ENCODE measurements at regions not wholly inside any gene's neighbourhood (a gene's known extent, or its start where the extent isn't known, plus 50 kb on each side); places are given as distances from the start of the nearest gene placed in this dataset.

- Mint-ChIP-seq H3K9me3 (no peaks in the 10 kb centered on the region), H3K27me3 (peaks cover 1% of the 10 kb centered on the region), H3K27ac (no peak overlapping the region), H3K4me1 (no peaks in the 10 kb centered on the region), H3K4me3 (no peak overlapping the region), H3K36me3 (peaks cover 2% of the 10 kb centered on the region)
- ATAC-seq (ENCODE audit: low read depth) (no peak), DNase-seq (ENCODE audit: low spot score in 2 of 2) (no peak)
These were observed 61.7 kb upstream of the CDK13 start for GRCh38 chr7:39888171-39888853.

GRCh38 chr7:39890411-39890810 is 59.6 kb upstream of the CDK13 start:
- Mint-ChIP-seq H3K36me3 (no peaks in the 10 kb centered on the region), H3K9me3 (no peaks in the 10 kb centered on the region), H3K4me3 (no peak overlapping the region), H3K4me1 (no peaks in the 10 kb centered on the region), H3K27me3 (peaks cover 2% of the 10 kb centered on the region), H3K27ac (no peak overlapping the region)
- ATAC-seq (ENCODE audit: low read depth) (no peak), DNase-seq (ENCODE audit: low spot score in 2 of 2) (no peak)

GRCh38 chr7:39891894-39892293 is 58.2 kb upstream of the CDK13 start:
- H3K36me3 Mint-ChIP-seq: no peaks in the 10 kb centered on the region
- no peaks in the 10 kb centered on the region for H3K4me1 Mint-ChIP-seq
- H3K4me3 Mint-ChIP-seq: no peak overlapping the region
- no peak overlapping the region for H3K27ac Mint-ChIP-seq
- H3K27me3 Mint-ChIP-seq: peaks cover 2% of the 10 kb centered on the region
- DNase-seq (ENCODE audit: low spot score in 2 of 2) (no peak), ATAC-seq (ENCODE audit: low read depth) (no peak)
- H3K9me3 Mint-ChIP-seq: no peaks in the 10 kb centered on the region

- ATAC-seq (ENCODE audit: low read depth) (no peak), DNase-seq (ENCODE audit: low spot score in 2 of 2) (no peak)
- H3K36me3 Mint-ChIP-seq: no peaks in the 10 kb centered on the region
- H3K27ac Mint-ChIP-seq: no peak overlapping the region
- H3K27me3 Mint-ChIP-seq: peaks cover 2% of the 10 kb centered on the region
- H3K9me3 Mint-ChIP-seq: no peaks in the 10 kb centered on the region
- H3K4me3 Mint-ChIP-seq: no peak overlapping the region
- no peaks in the 10 kb centered on the region for H3K4me1 Mint-ChIP-seq
These were observed 57.7 kb upstream of the CDK13 start for GRCh38 chr7:39892361-39892760.

GRCh38 chr7:39894904-39895303 is 55.2 kb upstream of the CDK13 start:
- Mint-ChIP-seq H3K36me3 (no peaks in the 10 kb centered on the region), H3K27ac (no peak overlapping the region), H3K4me1 (no peaks in the 10 kb centered on the region), H3K27me3 (peaks cover 5% of the 10 kb centered on the region), H3K9me3 (no peaks in the 10 kb centered on the region), H3K4me3 (no peak overlapping the region)
- no peak for ATAC-seq (ENCODE audit: low read depth)
- DNase-seq (ENCODE audit: low spot score in 2 of 2): no peak

- Mint-ChIP-seq H3K27me3 (peaks cover 7% of the 10 kb centered on the region), H3K9me3 (no peaks in the 10 kb centered on the region), H3K27ac (no peak overlapping the region), H3K36me3 (no peaks in the 10 kb centered on the region), H3K4me1 (no peaks in the 10 kb centered on the region), H3K4me3 (no peak overlapping the region)
- no peak for ATAC-seq (ENCODE audit: low read depth)
- no peak for DNase-seq (ENCODE audit: low spot score in 2 of 2)
These were observed 53.2 kb upstream of the CDK13 start for GRCh38 chr7:39896840-39897239.

GRCh38 chr7:39898867-39899266 is 51.2 kb upstream of the CDK13 start:
- Mint-ChIP-seq H3K36me3 (no peaks in the 10 kb centered on the region), H3K9me3 (no peaks in the 10 kb centered on the region), H3K4me3 (no peak overlapping the region), H3K27ac (no peak overlapping the region), H3K4me1 (no peaks in the 10 kb centered on the region), H3K27me3 (peaks cover 7% of the 10 kb centered on the region)
- ATAC-seq (ENCODE audit: low read depth) (no peak), DNase-seq (ENCODE audit: low spot score in 2 of 2) (no peak)

All from memory B cell (primary cell).